Right renal pelvis (tissue), 4 donors: ENCODE measurements at regions not wholly inside any gene's neighbourhood (a gene's known extent, or its start where the extent isn't known, plus 50 kb on each side); places are given as distances from the start of the nearest gene placed in this dataset.

Experiments used
- DNase-seq, 4 donors: peaks; one replicate each; pipeline ENCODE4 v3.0.0-alpha.2; 2013; ENCODE audit warnings: low read depth in 4 of 4, low spot score in 3 of 4, missing footprints in 1 of 4

GRCh38 chr7:91812388-91812787 lies 68.1 kb downstream of the MTERF1 start:
- DNase-seq: no peak

GRCh38 chr7:91814189-91814588 lies 66.3 kb downstream of the MTERF1 start:
- no peak for DNase-seq
